ENCODE measurements at regions not wholly inside any gene's neighbourhood (a gene's known extent, or its start where the extent isn't known, plus 50 kb on each side); places are given as distances from the start of the nearest gene placed in this dataset.

DNA sequence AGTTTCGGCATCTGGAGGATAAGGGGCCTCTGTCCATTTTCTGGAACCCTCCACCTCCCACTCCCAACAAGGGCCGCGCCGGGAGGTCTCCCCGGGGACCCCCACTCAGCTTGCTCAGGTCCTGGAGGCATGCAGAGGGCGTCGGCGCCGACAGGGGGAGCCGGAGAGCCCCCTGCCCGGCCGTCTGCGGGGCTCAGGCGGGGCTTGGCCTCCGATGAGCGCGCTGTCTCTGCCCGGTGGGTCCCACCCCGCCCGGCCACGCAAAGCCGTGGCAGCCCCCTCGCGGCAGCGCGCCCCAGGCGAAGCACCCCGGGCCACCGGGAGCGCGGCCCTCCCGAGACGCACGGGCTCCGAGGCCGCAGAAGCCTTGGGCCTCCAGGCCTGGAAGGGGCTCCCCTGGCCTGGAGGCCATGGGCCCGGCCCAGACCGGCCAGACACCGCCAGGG is 149.7 kb upstream of the ZNF536 start:
- TF ChIP-seq, protein P1, sequence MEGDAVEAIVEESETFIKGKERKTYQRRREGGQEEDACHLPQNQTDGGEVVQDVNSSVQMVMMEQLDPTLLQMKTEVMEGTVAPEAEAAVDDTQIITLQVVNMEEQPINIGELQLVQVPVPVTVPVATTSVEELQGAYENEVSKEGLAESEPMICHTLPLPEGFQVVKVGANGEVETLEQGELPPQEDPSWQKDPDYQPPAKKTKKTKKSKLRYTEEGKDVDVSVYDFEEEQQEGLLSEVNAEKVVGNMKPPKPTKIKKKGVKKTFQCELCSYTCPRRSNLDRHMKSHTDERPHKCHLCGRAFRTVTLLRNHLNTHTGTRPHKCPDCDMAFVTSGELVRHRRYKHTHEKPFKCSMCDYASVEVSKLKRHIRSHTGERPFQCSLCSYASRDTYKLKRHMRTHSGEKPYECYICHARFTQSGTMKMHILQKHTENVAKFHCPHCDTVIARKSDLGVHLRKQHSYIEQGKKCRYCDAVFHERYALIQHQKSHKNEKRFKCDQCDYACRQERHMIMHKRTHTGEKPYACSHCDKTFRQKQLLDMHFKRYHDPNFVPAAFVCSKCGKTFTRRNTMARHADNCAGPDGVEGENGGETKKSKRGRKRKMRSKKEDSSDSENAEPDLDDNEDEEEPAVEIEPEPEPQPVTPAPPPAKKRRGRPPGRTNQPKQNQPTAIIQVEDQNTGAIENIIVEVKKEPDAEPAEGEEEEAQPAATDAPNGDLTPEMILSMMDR (IDR thresholded peaks at IDR 0.05 in 2 of 3, conservative IDR thresholded peaks at IDR 0.05 in 1 of 3; ENCODE audit: borderline replicate concordance in 1 of 3, insufficient read depth in 1 of 3, low read depth in 2 of 3, low read length in 2 of 3) = peak in 2 of 3 experiments; percentile 64 to 82; a peak in 4 of 6 replicates
- no peak for TF ChIP-seq POLR2A (IDR thresholded peaks at IDR 0.05; ENCODE audit: borderline replicate concordance, extremely low read depth, insufficient read depth, insufficient read length)
- TF ChIP-seq POLR2AphosphoS5 (IDR thresholded peaks at IDR 0.05; ENCODE audit: low read depth, low read length) = no peak
